ENCODE measurements at regions not wholly inside any gene's neighbourhood (a gene's known extent, or its start where the extent isn't known, plus 50 kb on each side); places are given as distances from the start of the nearest gene placed in this dataset.
A peak's percentile ranks its signal among the peaks of the same experiment; 100 is the strongest.

- ChIA-PET CTCF (interaction anchor here (0.7 to 7.5 kb wide), 18 partner anchors 8 to 301 kb away, joined by 3 to 131 read pairs (median 3); partner anchors contain the start of gene S1PR1), RAD21 (ENCODE audit: unreplicated experiment) (interaction anchor here (0.5 to 5.6 kb wide), 9 partner anchors 10 to 301 kb away, joined by 3 to 57 read pairs (median 4); no protein-coding TSS in a partner anchor), SMC1A (ENCODE audit: uncharacterized antibody, unreplicated experiment) (interaction anchor here (0.7 to 7.6 kb wide), 17 partner anchors 10 to 307 kb away, joined by 3 to 118 read pairs (median 7); no protein-coding TSS in a partner anchor), POLR2A (no interaction called here)
- H3K9me3 ChIP-seq (replicated peaks; ENCODE audit: control insufficient read depth, insufficient read depth, low read length) = no peaks in the 10 kb centered on the region
- no peaks in the 10 kb centered on the region for H3K27me3 ChIP-seq (replicated peaks in 1 of 2; ENCODE audit: control insufficient read depth in 2 of 2, insufficient read depth in 2 of 2, low read length in 1 of 2)
- no peak overlapping the region for H3K4me3 ChIP-seq
- no peak overlapping the region for H3K9ac ChIP-seq (ENCODE audit: control insufficient read depth, insufficient read depth, low read length)
- 0% methylated on average over 1 of the region's 1 CpG for WGBS (ENCODE audit: insufficient coverage, insufficient replicate concordance, low lambda C conversion rate, missing lambda C conversion rate)
- peak overlapping the region; percentile 48; the same call in 1 of the 2 replicates for H2AFZ ChIP-seq (ENCODE audit: control insufficient read depth, low read depth, low read length)
- no peaks in the 10 kb centered on the region for H4K20me1 ChIP-seq (ENCODE audit: control insufficient read depth, insufficient read depth)
- no peak overlapping the region for H3K27ac ChIP-seq (ENCODE audit: control insufficient read depth, insufficient read depth)
- in situ Hi-C loops (cut with MboI) (loop anchor here (5.0 kb wide), 1 partner anchor 151 kb away; no protein-coding TSS in a partner anchor), intact Hi-C loops (cut with micrococcal nuclease; ENCODE audit: unreplicated experiment) (loop anchor here (1.0 to 2.0 kb wide), 6 partner anchors 42 to 302 kb away; no protein-coding TSS in a partner anchor)
- FAIRE-seq (peak; percentile 47), DNase-seq (ENCODE audit: low read depth, low spot score) (peak; percentile 68), ATAC-seq (peak; percentile 86)
- BruUV-seq (replicated peaks) = no TSS peak
- no peaks in the 10 kb centered on the region for H3K36me3 ChIP-seq (ENCODE audit: control insufficient read depth in 2 of 2, insufficient read depth in 2 of 2, low read length in 1 of 2)
- H3K4me2 ChIP-seq (ENCODE audit: control insufficient read depth, insufficient read depth) = peak overlapping the region; percentile 20
- H3K79me2 ChIP-seq (ENCODE audit: control insufficient read depth, insufficient read depth, low read length) = no peaks in the 10 kb centered on the region
- peaks cover 17% of the 10 kb centered on the region for H3K4me1 ChIP-seq (ENCODE audit: control insufficient read depth, insufficient read depth, low read length)
- TF ChIP-seq FOXK2 (IDR thresholded peaks at IDR 0.05) (no peak), MEF2A (IDR thresholded peaks at IDR 0.05; ENCODE audit: insufficient read depth, low read depth, low read length) (no peak), SRF (IDR thresholded peaks at IDR 0.05; ENCODE audit: low read depth in 2 of 2, low read length in 2 of 2) (peak in 1 of 2 experiments; percentile 58; a peak in 1 of 4 replicates), ZSCAN29 (IDR thresholded peaks at IDR 0.05) (no peak), ATF3 (IDR thresholded peaks at IDR 0.05; ENCODE audit: borderline replicate concordance, extremely low read depth, low read depth, low read length) (no peak), ZNF207 (IDR thresholded peaks at IDR 0.05; ENCODE audit: borderline replicate concordance) (no peak), ZBED1 (IDR thresholded peaks at IDR 0.05; ENCODE audit: borderline replicate concordance) (peak; percentile 15; the same call in 1 of the 2 replicates), TAF1 (IDR thresholded peaks at IDR 0.05; ENCODE audit: borderline replicate concordance, low read depth, low read length) (no peak), CTCF (IDR thresholded peaks at IDR 0.05 in 2 of 3, conservative IDR thresholded peaks at IDR 0.05 in 1 of 3; ENCODE audit: control insufficient read depth in 2 of 3, extremely low read depth in 1 of 3, insufficient read depth in 1 of 3, low read depth in 3 of 3, low read length in 3 of 3) (peak; percentile 29 to 61 (median 41); a peak in 4 of 6 replicates), EGR1 (IDR thresholded peaks at IDR 0.05; ENCODE audit: borderline replicate concordance in 1 of 2, low read depth in 2 of 2, low read length in 2 of 2) (no peak), RELB (IDR thresholded peaks at IDR 0.05; ENCODE audit: low read depth) (no peak), CREB1 (IDR thresholded peaks at IDR 0.05; ENCODE audit: low read depth) (no peak), KAT2A (conservative IDR thresholded peaks at IDR 0.05; ENCODE audit: control insufficient read depth, low read depth, low read length) (no peak), ZNF384 (IDR thresholded peaks at IDR 0.05; ENCODE audit: borderline replicate concordance, low read depth, low read length) (no peak), CBX5 (IDR thresholded peaks at IDR 0.05; ENCODE audit: low read depth) (no peak), ATF2 (IDR thresholded peaks at IDR 0.05; ENCODE audit: low read length) (peak; percentile 27; the same call in 1 of the 2 replicates), IRF5 (IDR thresholded peaks at IDR 0.05; ENCODE audit: borderline replicate concordance) (no peak)
Observed at GRCh38 chr1:101136739-101137138, 100.1 kb upstream of the S1PR1 start.
